Smooth muscle cell (in vitro differentiated cells): ENCODE measurements at regions not wholly inside any gene's neighbourhood (a gene's known extent, or its start where the extent isn't known, plus 50 kb on each side); places are given as distances from the start of the nearest gene placed in this dataset.

Source experiments
- DNase-seq: peaks from one replicate; lab custom pipeline; 2025; ENCODE audit not compliant: unreplicated experiment; lab: John Stamatoyannopoulos, UW
- H2AFZ ChIP-seq: fragments of 200-600 bp; sonication (generic); 2 replicates; pipeline ENCODE4 v1.6.0; 2016; ENCODE audit warnings: antibody characterized with exemption, low read depth, mild to moderate bottlenecking
- H3F3A ChIP-seq: fragments of 200-600 bp; sonication (generic); 2 replicates; pipeline ENCODE4 v1.6.0; 2017; ENCODE audit warnings: antibody characterized with exemption, low read depth
- H3K27ac ChIP-seq: fragments of 200-600 bp; sonication (generic); 2 replicates; pipeline ENCODE4 v1.5.1; 2016; ENCODE audit warnings: low read depth, mild to moderate bottlenecking
- H3K27me3 ChIP-seq: fragments of 200-600 bp; sonication (generic); 2 replicates; pipeline ENCODE4 v1.6.1; 2016; ENCODE audit warnings: low read depth, mild to moderate bottlenecking
- H3K36me3 ChIP-seq: fragments of 200-600 bp; sonication (generic); 2 replicates; pipeline ENCODE4 v1.5.1; 2016; ENCODE audit warnings: low read depth
- H3K4me1 ChIP-seq: fragments of 200-600 bp; sonication (generic); 2 replicates; pipeline ENCODE4 v1.5.1; 2016; ENCODE audit warnings: low read depth
- H3K4me2 ChIP-seq: fragments of 200-600 bp; sonication (generic); 2 replicates; pipeline ENCODE4 v1.6.0; 2016; ENCODE audit warnings: mild to moderate bottlenecking
- H3K4me3 ChIP-seq: fragments of 200-600 bp; sonication (generic); 2 replicates; pipeline ENCODE4 v1.5.1; 2016; ENCODE audit warnings: mild to moderate bottlenecking
- H3K79me2 ChIP-seq: fragments of 200-600 bp; sonication (generic); 2 replicates; pipeline ENCODE4 v1.6.0; 2016; ENCODE audit warnings: low read depth, mild to moderate bottlenecking
- H3K9ac ChIP-seq: fragments of 200-600 bp; sonication (generic); 2 replicates; pipeline ENCODE4 v1.6.0; 2016; ENCODE audit warnings: low read depth
- H3K9me3 ChIP-seq: fragments of 200-600 bp; sonication (generic); replicated peaks from 2 replicates; pipeline ENCODE4 v1.5.1; 2016; ENCODE audit warnings: low read depth
- H4K20me1 ChIP-seq: fragments of 200-600 bp; sonication (generic); 2 replicates; pipeline ENCODE4 v1.6.0; 2016; ENCODE audit warnings: low read depth
- CTCF ChIP-seq: fragments of 200-600 bp; sonication (generic); IDR thresholded peaks from 2 replicates; pipeline ENCODE4 v1.5.1; 2017; ENCODE audit warnings: borderline replicate concordance, mild to moderate bottlenecking, antibody characterized with exemption; ENCODE audit not compliant: insufficient read depth, poor library complexity, severe bottlenecking
- WGBS: methylation state at CpG from one replicate; pipeline ENCODE4 v1.1.7; 2016; ENCODE audit warnings: low lambda C conversion rate; 5-methylcytosine and 5-hydroxymethylcytosine counted together

- H3K79me2 ChIP-seq, result no peaks in the 10 kb centered on the region
- H3K36me3 ChIP-seq, result no peaks in the 10 kb centered on the region
- no peaks in the 10 kb centered on the region for H3K4me1 ChIP-seq
- H3F3A ChIP-seq, result no peaks in the 10 kb centered on the region
- no peaks in the 10 kb centered on the region for H4K20me1 ChIP-seq
- no peak for DNase-seq
- no peak overlapping the region for H3K4me2 ChIP-seq
- no peak for TF ChIP-seq CTCF
- no peak overlapping the region for H3K9ac ChIP-seq
- 86% methylated on average over 3 of the region's 3 CpGs for WGBS
- no peak overlapping the region for H2AFZ ChIP-seq
- H3K9me3 ChIP-seq, result no peaks in the 10 kb centered on the region
- no peak overlapping the region for H3K27ac ChIP-seq
- H3K27me3 ChIP-seq, result peaks cover 10% of the 10 kb centered on the region
- no peak overlapping the region for H3K4me3 ChIP-seq
Measured at GRCh38 chr2:18380321-18380720, 180.1 kb downstream of the RDH14 start.

GRCh38 chr2:18379870-18380269 lies 180.6 kb downstream of the RDH14 start:
- Histone ChIP-seq H3K9ac (no peak overlapping the region), H3K9me3 (no peaks in the 10 kb centered on the region), H3K27ac (no peak overlapping the region), H3K4me1 (no peaks in the 10 kb centered on the region), H3K27me3 (peaks cover 10% of the 10 kb centered on the region), H3F3A (no peaks in the 10 kb centered on the region), H4K20me1 (no peaks in the 10 kb centered on the region), H3K4me3 (no peak overlapping the region), H3K79me2 (no peaks in the 10 kb centered on the region), H2AFZ (no peak overlapping the region), H3K4me2 (no peak overlapping the region), H3K36me3 (no peaks in the 10 kb centered on the region)
- 70% methylated on average over 7 of the region's 7 CpGs for WGBS
- TF ChIP-seq CTCF, result no peak
- no peak for DNase-seq

- Histone ChIP-seq H3K4me1 (no peaks in the 10 kb centered on the region), H3K9me3 (no peaks in the 10 kb centered on the region), H4K20me1 (no peaks in the 10 kb centered on the region), H3K4me2 (no peak overlapping the region), H3F3A (no peaks in the 10 kb centered on the region), H3K9ac (no peak overlapping the region), H3K79me2 (no peaks in the 10 kb centered on the region), H3K36me3 (no peaks in the 10 kb centered on the region), H3K27me3 (peaks cover 10% of the 10 kb centered on the region), H3K4me3 (no peak overlapping the region), H2AFZ (no peak overlapping the region), H3K27ac (no peak overlapping the region)
- TF ChIP-seq CTCF, result peak; percentile 82
- 35% methylated on average over 4 of the region's 4 CpGs for WGBS
- DNase-seq, result no peak
Measured at GRCh38 chr2:18378020-18378653, 182.3 kb downstream of the RDH14 start.

- Histone ChIP-seq H3K36me3 (no peaks in the 10 kb centered on the region), H2AFZ (no peak overlapping the region)
- 82% methylated on average over 4 of the region's 4 CpGs for WGBS
Measured at GRCh38 chr2:18376936-18377335, 183.5 kb downstream of the RDH14 start.

More at GRCh38 chr2:18376936-18377335, 183.5 kb downstream of the RDH14 start:
- Histone ChIP-seq H3F3A (no peaks in the 10 kb centered on the region), H3K4me2 (no peak overlapping the region), H3K4me1 (no peaks in the 10 kb centered on the region), H3K9ac (no peak overlapping the region), H3K79me2 (no peaks in the 10 kb centered on the region), H3K9me3 (no peaks in the 10 kb centered on the region), H4K20me1 (no peaks in the 10 kb centered on the region), H3K4me3 (no peak overlapping the region), H3K27ac (no peak overlapping the region), H3K27me3 (no peaks in the 10 kb centered on the region)
- DNase-seq, result no peak
- TF ChIP-seq CTCF, result no peak
